ENCODE measurements at regions not wholly inside any gene's neighbourhood (a gene's known extent, or its start where the extent isn't known, plus 50 kb on each side); places are given as distances from the start of the nearest gene placed in this dataset.

- Mint-ChIP-seq H3K9me3 (ENCODE audit: unreplicated experiment) (no peaks in the 10 kb centered on the region), H3K4me1 (ENCODE audit: insufficient read depth, unreplicated experiment) (no peaks in the 10 kb centered on the region), H3K36me3 (ENCODE audit: insufficient read depth, unreplicated experiment) (no peaks in the 10 kb centered on the region), H3K4me3 (ENCODE audit: unreplicated experiment) (no peak overlapping the region), H3K27me3 (ENCODE audit: insufficient read depth, unreplicated experiment) (no peaks in the 10 kb centered on the region), H3K27ac (ENCODE audit: low read depth, unreplicated experiment) (no peak overlapping the region)
- DNase-seq (ENCODE audit: unreplicated experiment): no peak
- ChIA-PET CTCF (no interaction called here), POLR2A (no interaction called here)
- BruUV-seq (replicated peaks): no TSS peak
- TF ChIP-seq, protein P1, sequence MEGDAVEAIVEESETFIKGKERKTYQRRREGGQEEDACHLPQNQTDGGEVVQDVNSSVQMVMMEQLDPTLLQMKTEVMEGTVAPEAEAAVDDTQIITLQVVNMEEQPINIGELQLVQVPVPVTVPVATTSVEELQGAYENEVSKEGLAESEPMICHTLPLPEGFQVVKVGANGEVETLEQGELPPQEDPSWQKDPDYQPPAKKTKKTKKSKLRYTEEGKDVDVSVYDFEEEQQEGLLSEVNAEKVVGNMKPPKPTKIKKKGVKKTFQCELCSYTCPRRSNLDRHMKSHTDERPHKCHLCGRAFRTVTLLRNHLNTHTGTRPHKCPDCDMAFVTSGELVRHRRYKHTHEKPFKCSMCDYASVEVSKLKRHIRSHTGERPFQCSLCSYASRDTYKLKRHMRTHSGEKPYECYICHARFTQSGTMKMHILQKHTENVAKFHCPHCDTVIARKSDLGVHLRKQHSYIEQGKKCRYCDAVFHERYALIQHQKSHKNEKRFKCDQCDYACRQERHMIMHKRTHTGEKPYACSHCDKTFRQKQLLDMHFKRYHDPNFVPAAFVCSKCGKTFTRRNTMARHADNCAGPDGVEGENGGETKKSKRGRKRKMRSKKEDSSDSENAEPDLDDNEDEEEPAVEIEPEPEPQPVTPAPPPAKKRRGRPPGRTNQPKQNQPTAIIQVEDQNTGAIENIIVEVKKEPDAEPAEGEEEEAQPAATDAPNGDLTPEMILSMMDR (IDR thresholded peaks at IDR 0.05; ENCODE audit: unreplicated experiment): no peak
- intact Hi-C loops (cut with micrococcal nuclease): no loop called here
Observed at GRCh38 chr13:34756136-34756535, 185.9 kb upstream of the NBEA start.

- no peaks in the 10 kb centered on the region for H3K36me3 Mint-ChIP-seq (ENCODE audit: insufficient read depth, unreplicated experiment)
- TF ChIP-seq, protein P1 (IDR thresholded peaks at IDR 0.05; ENCODE audit: unreplicated experiment): no peak
Observed at GRCh38 chr13:34756572-34756971, 185.5 kb upstream of the NBEA start.

DNA sequence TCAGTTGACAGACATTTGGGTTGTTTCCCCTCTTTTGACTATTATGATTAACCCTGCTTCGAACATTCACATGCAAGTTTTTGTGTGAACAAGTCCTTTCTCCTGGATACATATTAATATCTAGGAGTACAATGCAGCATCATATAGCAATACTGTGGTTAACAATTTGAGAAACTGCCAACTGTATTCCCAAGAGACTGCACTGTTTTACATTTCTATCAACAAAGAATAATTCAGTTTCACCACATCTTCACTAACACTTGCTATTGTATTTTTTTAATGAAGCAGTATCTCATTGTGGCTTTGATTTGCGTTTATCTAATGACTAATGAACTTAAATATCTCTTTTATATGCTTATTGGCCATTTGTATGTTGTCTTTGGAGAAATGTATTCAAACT, 184.6 kb upstream of the NBEA start:
- no peak overlapping the region for H3K27ac Mint-ChIP-seq (ENCODE audit: low read depth, unreplicated experiment)
- intact Hi-C loops (cut with micrococcal nuclease): no loop called here
- DNase-seq (ENCODE audit: unreplicated experiment): no peak
- no peaks in the 10 kb centered on the region for H3K36me3 Mint-ChIP-seq (ENCODE audit: insufficient read depth, unreplicated experiment)
- no peak overlapping the region for H3K4me3 Mint-ChIP-seq (ENCODE audit: unreplicated experiment)
- no peaks in the 10 kb centered on the region for H3K27me3 Mint-ChIP-seq (ENCODE audit: insufficient read depth, unreplicated experiment)
- H3K9me3 Mint-ChIP-seq (ENCODE audit: unreplicated experiment): no peaks in the 10 kb centered on the region
- no TSS peak for BruUV-seq (replicated peaks)
- TF ChIP-seq, protein P1 (IDR thresholded peaks at IDR 0.05; ENCODE audit: unreplicated experiment): no peak
- H3K4me1 Mint-ChIP-seq (ENCODE audit: insufficient read depth, unreplicated experiment): no peaks in the 10 kb centered on the region
- ChIA-PET CTCF (no interaction called here), POLR2A (interaction anchor here (0.6 kb wide), 1 partner anchor 89 kb away, joined by 3 read pairs; no protein-coding TSS in a partner anchor)

More at GRCh38 chr13:34756572-34756971, 185.5 kb upstream of the NBEA start:
- CTCF ChIA-PET: no interaction called here
- no peaks in the 10 kb centered on the region for H3K27me3 Mint-ChIP-seq (ENCODE audit: insufficient read depth, unreplicated experiment)
- H3K27ac Mint-ChIP-seq (ENCODE audit: low read depth, unreplicated experiment): no peak overlapping the region
- no peaks in the 10 kb centered on the region for H3K4me1 Mint-ChIP-seq (ENCODE audit: insufficient read depth, unreplicated experiment)
- no peak for DNase-seq (ENCODE audit: unreplicated experiment)
- H3K9me3 Mint-ChIP-seq (ENCODE audit: unreplicated experiment): no peaks in the 10 kb centered on the region
- no TSS peak for BruUV-seq (replicated peaks)
- intact Hi-C loops (cut with micrococcal nuclease): no loop called here
- POLR2A ChIA-PET: no interaction called here
- H3K4me3 Mint-ChIP-seq (ENCODE audit: unreplicated experiment): no peak overlapping the region

GRCh38 chr13:34758628-34759027, 183.4 kb upstream of the NBEA start:
- ChIA-PET CTCF (no interaction called here), POLR2A (interaction anchor here (0.7 kb wide), 1 partner anchor 10 kb away, joined by 3 read pairs; no protein-coding TSS in a partner anchor)
- Mint-ChIP-seq H3K36me3 (ENCODE audit: insufficient read depth, unreplicated experiment) (no peaks in the 10 kb centered on the region), H3K9me3 (ENCODE audit: unreplicated experiment) (no peaks in the 10 kb centered on the region), H3K27me3 (ENCODE audit: insufficient read depth, unreplicated experiment) (no peaks in the 10 kb centered on the region), H3K4me3 (ENCODE audit: unreplicated experiment) (no peak overlapping the region), H3K4me1 (ENCODE audit: insufficient read depth, unreplicated experiment) (no peaks in the 10 kb centered on the region), H3K27ac (ENCODE audit: low read depth, unreplicated experiment) (no peak overlapping the region)
- TF ChIP-seq, protein P1 (IDR thresholded peaks at IDR 0.05; ENCODE audit: unreplicated experiment): no peak
- no peak for DNase-seq (ENCODE audit: unreplicated experiment)
- BruUV-seq (replicated peaks): no TSS peak
- intact Hi-C loops (cut with micrococcal nuclease): no loop called here

All from MCF 10A (cell line).